Stimulated activated naive B cell treated with anti-CD40 and anti-IgM and Interleukin-4, amounts not matched to agents 10 μg/mL and 1 μg/mL and 100 μg/mL, for 72 hours (primary cell): ENCODE measurements at regions not wholly inside any gene's neighbourhood (a gene's known extent, or its start where the extent isn't known, plus 50 kb on each side); places are given as distances from the start of the nearest gene placed in this dataset.

ENCODE experiments used
- ATAC-seq, 2 donors: fragments of 150-1000 bp; cut with Tn5 transposase; replicated peaks; 2 replicates each; pipeline ENCODE4 v1.10.0; 2021; ENCODE audit warnings: moderate library complexity in 1 of 2
- DNase-seq: peaks from one replicate; pipeline ENCODE4 v3.0.0; 2021
- H3K27ac Mint-ChIP-seq: one replicate; pipeline ENCODE4 v1.8.0; 2022; ENCODE audit warnings: mild to moderate bottlenecking, mixed read lengths
- H3K27me3 Mint-ChIP-seq, 2 donors: one replicate each; pipeline ENCODE4 v1.8.0; 2022; ENCODE audit warnings: mixed read lengths in 2 of 2
- H3K36me3 Mint-ChIP-seq, 2 donors: one replicate each; pipeline ENCODE4 v1.8.0; 2022; ENCODE audit warnings: mixed read lengths in 2 of 2, mild to moderate bottlenecking in 1 of 2
- H3K4me1 Mint-ChIP-seq, 2 donors: one replicate each; pipeline ENCODE4 v1.8.0; 2022; ENCODE audit warnings: mixed read lengths in 2 of 2, mild to moderate bottlenecking in 1 of 2
- H3K4me3 Mint-ChIP-seq, 2 donors: one replicate each; pipeline ENCODE4 v1.8.0; 2022; ENCODE audit warnings: mild to moderate bottlenecking in 2 of 2, mixed read lengths in 2 of 2, moderate library complexity in 1 of 2
- H3K9me3 Mint-ChIP-seq, 2 donors: one replicate each; pipeline ENCODE4 v1.8.0; 2022; ENCODE audit warnings: mixed read lengths in 2 of 2, mild to moderate bottlenecking in 1 of 2

DNA sequence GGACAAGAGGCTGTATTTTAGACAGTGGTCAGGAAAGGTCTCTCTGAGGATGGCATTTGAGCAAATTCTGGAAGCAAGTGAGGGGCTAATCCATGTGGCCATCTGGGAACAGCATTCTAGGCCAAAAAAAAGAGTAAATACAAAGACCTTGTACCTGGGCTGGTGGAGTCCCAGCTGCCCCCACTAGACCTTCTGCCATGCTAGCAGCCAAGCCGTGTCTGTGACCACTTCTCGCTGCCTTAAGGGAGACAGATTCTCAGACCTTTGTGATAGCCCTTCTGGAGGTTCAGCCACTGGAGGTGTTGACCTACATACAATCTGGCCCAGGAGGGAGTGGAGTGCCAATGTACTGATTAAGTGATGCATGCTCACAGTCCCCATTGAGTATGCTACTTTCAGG is 506.2 kb downstream of the MID1IP1 start:
- Mint-ChIP-seq H3K9me3 (peaks cover 0 to 5% of the 10 kb centered on the region in 2 donors), H3K27ac (peak overlapping the region; percentile 53), H3K4me1 (peaks cover 19 to 53% of the 10 kb centered on the region in 2 donors), H3K4me3 (no peak overlapping the region), H3K36me3 (peaks cover 0 to 6% of the 10 kb centered on the region in 2 donors), H3K27me3 (peaks cover 0 to 6% of the 10 kb centered on the region in 2 donors)
- no peak for ATAC-seq
- no peak for DNase-seq

DNA sequence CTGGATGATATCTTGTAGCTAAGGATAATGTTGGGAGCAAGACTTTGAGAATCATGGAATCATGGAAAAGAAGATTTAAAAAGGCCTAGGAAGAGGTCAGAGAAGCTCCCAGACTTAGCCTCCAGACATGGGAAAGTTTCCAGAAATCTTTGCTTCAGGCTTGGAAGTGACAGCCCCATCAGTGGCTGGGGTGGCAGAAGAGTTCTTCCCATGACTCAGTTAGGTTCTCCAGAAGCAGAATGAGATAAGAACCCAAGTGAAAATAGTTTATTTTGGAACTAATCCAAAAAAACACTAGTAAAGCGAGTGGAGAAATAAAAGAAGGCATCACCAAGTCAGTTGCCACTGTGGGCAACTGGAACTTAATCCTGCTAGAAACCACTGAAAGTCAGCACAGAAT is 506.9 kb downstream of the MID1IP1 start:
- peaks cover 0 to 6% of the 10 kb centered on the region in 2 donors for H3K27me3 Mint-ChIP-seq
- DNase-seq (no peak), ATAC-seq (no peak)
- peaks cover 19 to 59% of the 10 kb centered on the region in 2 donors for H3K4me1 Mint-ChIP-seq
- H3K27ac Mint-ChIP-seq = peak overlapping the region; percentile 53
- H3K4me3 Mint-ChIP-seq = no peak overlapping the region
- peaks cover 0 to 6% of the 10 kb centered on the region in 2 donors for H3K36me3 Mint-ChIP-seq
- peaks cover 0 to 5% of the 10 kb centered on the region in 2 donors for H3K9me3 Mint-ChIP-seq

DNA sequence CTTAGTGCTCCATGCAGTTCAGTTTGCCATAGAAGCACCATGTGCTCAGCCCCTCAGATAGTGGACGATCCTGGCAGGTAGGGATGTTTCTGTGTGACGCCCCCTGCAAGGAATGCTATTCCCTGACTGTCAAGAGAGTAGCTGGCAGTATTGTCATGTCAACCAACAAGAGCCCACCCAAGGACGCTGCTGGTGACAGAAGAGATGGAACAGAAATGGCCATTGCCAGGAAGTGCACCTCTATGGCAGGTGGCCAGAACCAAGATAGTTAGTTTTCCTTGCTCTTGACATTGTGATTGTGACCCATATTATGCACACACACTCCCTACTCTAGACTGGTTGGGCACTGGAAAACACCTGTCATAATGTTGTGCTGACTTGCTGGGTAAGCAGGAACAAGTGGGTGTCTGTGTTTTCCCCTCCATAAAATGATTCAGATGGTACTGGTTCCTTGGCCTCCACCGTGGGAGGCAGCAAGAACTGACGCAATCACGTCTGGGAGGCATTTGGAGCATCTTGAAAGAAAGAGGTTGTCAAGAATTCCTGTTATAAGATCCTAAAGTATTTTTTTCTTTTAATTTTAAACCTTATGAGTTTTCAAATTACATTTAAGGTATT is 507.9 kb downstream of the MID1IP1 start:
- ATAC-seq = peak; percentile 93 to 95
- Mint-ChIP-seq H3K4me3 (peak overlapping the region in 1 of 2 donors; percentile 19), H3K4me1 (peaks cover 27 to 68% of the 10 kb centered on the region in 2 donors), H3K27ac (peak overlapping the region; percentile 86), H3K36me3 (peaks cover 0 to 6% of the 10 kb centered on the region in 2 donors), H3K27me3 (peaks cover 0 to 9% of the 10 kb centered on the region in 2 donors), H3K9me3 (peaks cover 0 to 5% of the 10 kb centered on the region in 2 donors)
- DNase-seq = peak; percentile 46

DNA sequence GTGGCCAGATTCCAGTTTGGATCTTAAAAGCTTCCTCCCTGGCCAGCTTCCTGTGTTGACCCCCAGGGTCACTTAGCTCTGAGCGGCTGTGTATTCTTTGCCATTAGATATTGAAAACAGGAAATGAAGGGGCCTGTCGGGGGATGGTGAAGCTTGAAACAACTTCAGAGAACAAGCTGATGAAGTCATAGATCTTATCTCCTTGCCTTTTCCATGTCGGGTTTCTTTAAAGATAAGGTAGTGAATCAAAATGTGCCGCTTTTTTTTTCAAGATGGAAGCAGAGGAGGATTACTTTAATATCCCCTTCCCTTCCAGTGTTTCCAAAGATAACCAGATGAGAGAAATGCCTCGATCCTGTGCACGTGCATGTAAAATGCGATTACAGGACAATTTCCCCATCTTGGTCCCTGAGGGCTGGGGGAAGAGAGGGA is 508.5 kb downstream of the MID1IP1 start:
- Mint-ChIP-seq H3K4me1 (peaks cover 28 to 74% of the 10 kb centered on the region in 2 donors), H3K9me3 (peaks cover 0 to 5% of the 10 kb centered on the region in 2 donors), H3K4me3 (peak overlapping the region; percentile 46 to 52), H3K36me3 (peaks cover 0 to 6% of the 10 kb centered on the region in 2 donors), H3K27ac (peak overlapping the region; percentile 93), H3K27me3 (peaks cover 0 to 9% of the 10 kb centered on the region in 2 donors)
- ATAC-seq = peak; percentile 46 to 60
- no peak for DNase-seq

DNA sequence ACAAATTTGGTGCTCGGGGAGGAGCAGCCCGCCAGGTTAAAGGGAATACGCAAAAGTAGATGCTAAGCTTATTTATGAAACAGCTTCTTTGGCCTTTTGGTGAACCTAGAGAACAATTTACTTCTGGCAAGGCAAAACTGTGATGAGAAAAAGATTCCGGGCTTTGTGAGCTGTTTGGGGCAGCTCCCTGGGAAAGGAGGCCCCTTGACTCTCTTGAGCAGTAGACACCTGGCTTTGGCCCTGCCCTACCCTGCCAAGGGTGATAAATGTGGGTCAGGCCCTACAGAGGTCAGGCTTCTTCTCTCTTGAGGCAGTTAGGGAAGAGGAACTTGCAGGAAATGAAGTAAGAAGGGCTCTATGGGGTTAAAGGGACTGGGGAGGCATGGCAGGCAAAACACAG is 509.6 kb downstream of the MID1IP1 start:
- H3K36me3 Mint-ChIP-seq = peaks cover 0 to 2% of the 10 kb centered on the region in 2 donors
- peaks cover 27 to 70% of the 10 kb centered on the region in 2 donors for H3K4me1 Mint-ChIP-seq
- H3K27ac Mint-ChIP-seq = peak overlapping the region; percentile 63
- H3K27me3 Mint-ChIP-seq = peaks cover 0 to 10% of the 10 kb centered on the region in 2 donors
- H3K9me3 Mint-ChIP-seq = peaks cover 1 to 5% of the 10 kb centered on the region in 2 donors
- H3K4me3 Mint-ChIP-seq = peak overlapping the region in 1 of 2 donors; percentile 16
- ATAC-seq (peak; percentile 23 to 36), DNase-seq (no peak)

DNA sequence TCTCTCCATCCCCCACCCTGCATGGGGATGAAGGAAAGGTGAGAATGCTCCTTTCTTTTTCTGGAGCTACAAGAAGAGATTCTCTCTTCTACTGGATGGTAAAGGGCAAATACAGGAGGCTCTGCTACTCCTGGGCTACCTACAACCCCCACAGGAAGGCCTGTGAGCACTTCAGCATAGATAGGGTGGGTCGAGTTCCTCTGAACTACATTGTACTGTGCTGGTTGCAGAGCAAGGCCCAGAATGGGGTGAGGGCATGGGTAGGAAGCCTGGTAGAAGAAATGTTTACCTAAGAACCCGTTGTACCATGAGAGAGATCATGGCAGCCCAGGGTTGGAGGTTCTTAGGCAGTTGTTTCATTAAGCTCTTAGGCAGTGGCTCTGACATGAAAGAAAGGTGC is 510.4 kb downstream of the MID1IP1 start:
- Mint-ChIP-seq H3K36me3 (peaks cover 0 to 4% of the 10 kb centered on the region in 2 donors), H3K9me3 (peaks cover 5 to 7% of the 10 kb centered on the region in 2 donors), H3K4me3 (no peak overlapping the region), H3K27ac (peak overlapping the region; percentile 63), H3K27me3 (peaks cover 0 to 13% of the 10 kb centered on the region in 2 donors), H3K4me1 (peaks cover 27 to 68% of the 10 kb centered on the region in 2 donors)
- DNase-seq (no peak), ATAC-seq (peak in 1 of 2 donors; percentile 28)

DNA sequence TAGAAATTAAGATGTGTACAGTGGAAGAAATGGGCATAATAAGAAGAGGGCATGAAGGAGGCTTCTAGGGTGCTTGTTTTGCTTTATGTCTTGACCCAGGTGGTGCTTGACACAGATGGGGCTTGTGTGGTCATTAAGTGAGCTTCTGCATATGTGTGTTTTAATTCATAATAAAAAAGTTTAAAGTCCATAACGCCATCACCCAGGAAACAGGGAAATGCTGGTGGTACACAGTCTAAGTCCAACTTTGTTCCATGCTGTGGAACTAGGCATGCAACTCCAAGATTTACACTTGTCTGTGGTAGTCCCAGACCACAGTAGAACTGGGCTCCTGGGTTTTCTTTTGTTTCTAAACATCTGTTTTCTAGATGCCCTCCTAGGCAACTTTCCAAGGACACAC is 511.9 kb downstream of the MID1IP1 start:
- H3K4me1 Mint-ChIP-seq = peaks cover 25 to 56% of the 10 kb centered on the region in 2 donors
- DNase-seq = no peak
- no peak overlapping the region for H3K4me3 Mint-ChIP-seq
- ATAC-seq = no peak
- H3K27me3 Mint-ChIP-seq = peaks cover 0 to 13% of the 10 kb centered on the region in 2 donors
- peaks cover 5 to 7% of the 10 kb centered on the region in 2 donors for H3K9me3 Mint-ChIP-seq
- no peak overlapping the region for H3K27ac Mint-ChIP-seq
- H3K36me3 Mint-ChIP-seq = peaks cover 0 to 4% of the 10 kb centered on the region in 2 donors

DNA sequence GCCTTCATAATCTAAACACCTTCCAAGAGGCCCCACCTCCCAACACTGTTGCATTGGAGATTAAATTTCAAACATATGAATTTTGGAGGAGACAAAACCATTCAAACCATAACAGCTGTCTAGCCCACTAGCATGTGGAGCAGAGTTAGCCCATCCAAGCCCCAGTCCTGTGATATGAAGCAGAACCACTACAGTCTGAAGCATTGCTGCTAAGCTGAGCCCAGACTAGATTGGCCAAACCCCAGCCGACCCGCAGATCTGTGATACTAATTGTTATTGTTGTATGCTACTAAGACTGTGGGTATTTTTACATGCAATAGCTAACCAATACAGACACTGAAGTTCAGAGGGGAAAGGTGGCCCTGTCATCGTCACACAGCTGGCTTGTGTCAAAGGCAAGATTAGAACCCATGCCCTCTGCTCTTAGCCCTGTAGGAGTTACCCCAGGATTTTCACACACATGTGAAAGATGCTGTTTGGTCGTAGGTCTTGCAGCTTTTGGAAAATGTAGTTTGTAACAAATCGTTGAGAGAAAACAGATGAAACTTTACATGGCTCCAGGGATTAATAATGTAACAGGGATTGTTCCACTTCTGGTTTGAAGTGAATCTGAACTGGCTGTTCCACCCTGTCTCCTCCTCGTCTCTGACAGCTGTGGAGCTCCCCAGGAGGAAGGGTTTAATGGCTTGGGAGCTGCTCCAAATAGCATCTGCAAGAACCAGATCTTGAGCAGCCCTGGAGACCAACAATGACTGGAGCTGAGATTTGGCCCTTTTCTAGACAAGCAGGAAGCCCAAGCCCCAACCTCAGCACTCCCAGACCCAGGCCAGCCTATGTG is 517.5 kb downstream of the MID1IP1 start:
- H3K4me1 Mint-ChIP-seq = peaks cover 7 to 23% of the 10 kb centered on the region in 2 donors
- H3K27ac Mint-ChIP-seq = no peak overlapping the region

DNA sequence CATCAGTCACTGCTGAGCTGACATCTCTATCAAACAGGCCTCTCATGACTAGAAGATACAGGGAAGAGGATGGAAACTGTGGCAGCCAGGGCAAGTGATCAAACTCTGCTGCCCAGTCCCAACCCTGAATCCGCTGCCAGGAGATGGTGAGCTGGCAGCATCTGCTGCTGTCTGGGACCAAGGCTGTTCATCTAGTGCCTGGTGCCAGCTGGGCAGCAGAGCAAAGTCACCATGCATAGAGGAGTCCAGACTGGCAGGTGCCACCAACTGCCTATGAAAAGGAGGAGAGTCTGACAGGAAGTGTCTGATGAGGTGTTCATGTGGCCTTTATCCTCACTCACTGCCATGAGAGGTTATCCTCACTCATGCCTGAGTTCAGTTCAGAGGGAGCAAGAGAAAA is 518.9 kb downstream of the MID1IP1 start:
- H3K4me3 Mint-ChIP-seq = no peak overlapping the region
- ATAC-seq (no peak), DNase-seq (no peak)
- H3K9me3 Mint-ChIP-seq = peaks cover 4 to 5% of the 10 kb centered on the region in 2 donors
- H3K27ac Mint-ChIP-seq = no peak overlapping the region
- H3K36me3 Mint-ChIP-seq = peaks cover 0 to 2% of the 10 kb centered on the region in 2 donors
- peaks cover 0 to 8% of the 10 kb centered on the region in 2 donors for H3K27me3 Mint-ChIP-seq
- peaks cover 1 to 14% of the 10 kb centered on the region in 2 donors for H3K4me1 Mint-ChIP-seq

More for the DNA sequence above, 517.5 kb downstream of the MID1IP1 start:
- DNase-seq (no peak), ATAC-seq (no peak)
- no peak overlapping the region for H3K4me3 Mint-ChIP-seq
- peaks cover 0 to 2% of the 10 kb centered on the region in 2 donors for H3K36me3 Mint-ChIP-seq
- H3K27me3 Mint-ChIP-seq = peaks cover 0 to 6% of the 10 kb centered on the region in 2 donors
- H3K9me3 Mint-ChIP-seq = peaks cover 3 to 5% of the 10 kb centered on the region in 2 donors

DNA sequence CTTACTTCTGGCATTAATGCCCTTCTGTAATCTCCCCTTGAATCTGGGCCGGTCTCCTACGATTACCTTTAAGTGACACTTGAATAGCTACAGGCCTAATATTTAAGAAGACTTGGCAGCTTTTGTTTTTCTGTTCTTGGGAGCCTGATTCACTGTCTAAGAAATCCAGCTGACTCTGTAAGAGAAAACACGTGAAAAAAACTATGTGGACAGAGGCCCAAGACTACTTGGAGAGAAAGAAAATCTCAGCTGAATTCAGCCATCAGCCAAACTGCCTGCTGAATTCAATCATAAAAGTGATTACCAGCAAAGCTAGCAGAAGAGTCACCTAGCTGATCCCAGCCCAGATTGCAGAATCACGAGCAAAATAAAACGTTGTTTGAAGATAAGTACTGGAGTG is 521.2 kb downstream of the MID1IP1 start:
- no peak for DNase-seq
- no peak overlapping the region for H3K27ac Mint-ChIP-seq
- no peak for ATAC-seq
- peaks cover 0 to 6% of the 10 kb centered on the region in 2 donors for H3K27me3 Mint-ChIP-seq
- H3K36me3 Mint-ChIP-seq = peaks cover 0 to 2% of the 10 kb centered on the region in 2 donors
- H3K4me1 Mint-ChIP-seq = peaks cover 3 to 18% of the 10 kb centered on the region in 2 donors
- H3K4me3 Mint-ChIP-seq = no peak overlapping the region
- H3K9me3 Mint-ChIP-seq = peaks cover 0 to 1% of the 10 kb centered on the region in 2 donors

DNA sequence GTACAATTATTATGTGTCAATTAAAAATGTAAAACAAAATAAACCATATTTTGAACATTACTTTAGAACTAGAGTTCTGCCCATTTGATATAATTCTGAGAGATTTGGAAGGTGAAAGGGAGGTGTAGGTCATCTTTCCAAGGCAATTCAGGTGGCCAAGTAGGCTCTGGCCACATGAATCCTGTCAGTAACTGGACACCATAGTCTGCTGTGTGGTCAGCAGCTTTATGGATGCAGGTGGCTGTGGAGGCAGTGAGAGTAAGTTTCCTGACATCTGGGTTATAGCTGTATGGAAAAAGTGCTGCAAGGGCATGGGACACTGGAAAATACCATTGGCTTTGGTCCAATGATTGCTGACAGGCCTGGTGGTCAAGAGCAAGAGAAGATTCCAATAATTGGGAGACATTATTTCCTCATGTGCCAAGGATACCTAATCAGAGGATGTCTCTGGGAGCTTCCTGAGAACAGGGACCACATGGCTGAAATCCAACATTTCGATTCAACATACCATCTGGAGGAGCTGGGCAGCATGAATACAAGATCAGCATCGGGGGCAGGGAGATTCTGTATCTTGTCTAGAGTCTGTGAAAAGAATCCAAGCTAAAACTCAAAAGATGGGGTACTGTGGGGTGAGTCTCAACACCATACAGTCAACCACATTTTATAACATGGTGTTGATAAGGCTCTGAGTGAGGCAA is 523.1 kb downstream of the MID1IP1 start:
- Mint-ChIP-seq H3K36me3 (peaks cover 0 to 4% of the 10 kb centered on the region in 2 donors), H3K27ac (no peak overlapping the region), H3K27me3 (peaks cover 0 to 10% of the 10 kb centered on the region in 2 donors), H3K4me3 (no peak overlapping the region), H3K9me3 (peaks cover 0 to 2% of the 10 kb centered on the region in 2 donors), H3K4me1 (peaks cover 13 to 30% of the 10 kb centered on the region in 2 donors)
- DNase-seq (no peak), ATAC-seq (no peak)

DNA sequence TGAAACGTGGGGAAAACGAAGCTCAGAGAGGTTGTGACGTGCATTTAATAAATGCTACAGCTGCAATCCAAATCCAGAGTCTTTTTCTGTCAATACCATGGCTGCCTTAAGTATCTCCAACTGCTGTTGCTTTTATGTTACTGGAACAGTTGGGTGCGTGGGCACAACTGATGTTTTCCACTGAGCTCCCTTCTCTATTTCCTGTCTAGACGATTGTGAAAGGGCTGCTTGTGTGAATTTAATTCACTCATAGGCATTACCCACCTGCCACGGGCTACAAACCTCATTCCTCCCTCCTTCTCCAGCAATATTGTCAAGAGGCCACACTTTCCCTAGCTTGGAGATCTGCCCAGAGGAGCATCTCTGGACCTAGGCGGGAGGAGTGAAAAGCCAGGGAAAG is 526.0 kb downstream of the MID1IP1 start:
- peaks cover 0 to 4% of the 10 kb centered on the region in 2 donors for H3K36me3 Mint-ChIP-seq
- peak overlapping the region; percentile 48 for H3K27ac Mint-ChIP-seq
- H3K4me1 Mint-ChIP-seq = peaks cover 25 to 53% of the 10 kb centered on the region in 2 donors
- ATAC-seq (no peak), DNase-seq (no peak)
- peaks cover 0 to 10% of the 10 kb centered on the region in 2 donors for H3K27me3 Mint-ChIP-seq
- H3K9me3 Mint-ChIP-seq = peaks cover 0 to 3% of the 10 kb centered on the region in 2 donors
- H3K4me3 Mint-ChIP-seq = no peak overlapping the region

DNA sequence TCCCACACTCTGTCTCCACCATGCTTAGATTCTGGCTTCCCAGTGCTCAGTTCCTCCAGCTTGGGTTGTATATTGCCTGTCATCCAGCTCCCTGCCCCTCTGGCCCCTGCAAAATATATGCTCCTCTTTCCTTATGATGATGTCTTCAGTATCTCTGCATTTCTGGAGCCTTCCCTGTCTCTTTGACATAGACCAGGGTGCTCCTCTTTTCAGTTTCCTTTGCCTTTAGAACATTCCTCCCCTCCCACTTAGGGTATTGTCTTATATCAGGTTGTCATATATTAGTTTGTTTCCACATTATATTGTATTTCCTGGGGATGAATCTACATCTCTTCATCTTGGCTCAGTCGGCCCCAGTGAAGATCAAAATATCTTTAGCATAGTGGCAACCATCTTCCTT is 526.4 kb downstream of the MID1IP1 start:
- Mint-ChIP-seq H3K27me3 (peaks cover 0 to 10% of the 10 kb centered on the region in 2 donors), H3K4me1 (peaks cover 25 to 57% of the 10 kb centered on the region in 2 donors), H3K4me3 (no peak overlapping the region), H3K27ac (peak overlapping the region; percentile 48), H3K36me3 (peaks cover 0 to 4% of the 10 kb centered on the region in 2 donors), H3K9me3 (peaks cover 0 to 3% of the 10 kb centered on the region in 2 donors)
- ATAC-seq (no peak), DNase-seq (no peak)

DNA sequence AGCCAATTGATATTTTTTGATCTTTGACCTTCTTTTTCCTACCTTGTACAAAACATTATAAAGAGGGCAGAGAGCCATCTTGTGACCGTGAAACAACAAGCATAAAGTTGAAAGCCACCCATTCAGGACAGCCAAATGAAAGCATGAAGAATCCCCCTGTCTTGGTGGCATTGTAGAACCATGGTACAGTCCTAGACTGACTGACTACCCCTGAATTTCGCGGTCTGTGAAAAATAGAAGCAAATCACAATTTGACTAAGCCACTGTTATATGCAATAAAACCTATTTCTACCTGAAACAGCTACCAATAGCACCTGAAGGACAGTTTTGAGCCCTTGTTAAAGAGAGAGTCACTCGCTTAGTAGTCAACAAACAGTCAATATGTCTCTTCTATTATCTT is 527.4 kb downstream of the MID1IP1 start:
- H3K36me3 Mint-ChIP-seq = peaks cover 0 to 7% of the 10 kb centered on the region in 2 donors

More for the DNA sequence above, 527.4 kb downstream of the MID1IP1 start:
- H3K9me3 Mint-ChIP-seq = peaks cover 0 to 3% of the 10 kb centered on the region in 2 donors
- peaks cover 0 to 10% of the 10 kb centered on the region in 2 donors for H3K27me3 Mint-ChIP-seq
- DNase-seq (no peak), ATAC-seq (no peak)
- H3K27ac Mint-ChIP-seq = peak overlapping the region; percentile 84
- no peak overlapping the region for H3K4me3 Mint-ChIP-seq
- peaks cover 28 to 67% of the 10 kb centered on the region in 2 donors for H3K4me1 Mint-ChIP-seq
